H9 (cell line): ENCODE measurements at regions not wholly inside any gene's neighbourhood (a gene's known extent, or its start where the extent isn't known, plus 50 kb on each side); places are given as distances from the start of the nearest gene placed in this dataset.

Experiments
- DNase-seq: peaks from one replicate; pipeline ENCODE4 v3.0.0-alpha.2; 2017
- H2AFZ ChIP-seq: one replicate; pipeline ENCODE4 v1.6.1; 2013; ENCODE audit warnings: mild to moderate bottlenecking, low read length, control low read depth, moderate library complexity
- H2AK5ac ChIP-seq: 2 replicates; pipeline ENCODE4 v1.6.1; 2013; ENCODE audit warnings: low read length, control low read depth, mixed read lengths; ENCODE audit not compliant: insufficient read length
- H2BK120ac ChIP-seq: one replicate; pipeline ENCODE4 v1.6.1; 2013; ENCODE audit warnings: low read depth, mild to moderate bottlenecking, low read length, control low read depth, inconsistent platforms; ENCODE audit not compliant: poor library complexity, severe bottlenecking
- H2BK12ac ChIP-seq: 2 replicates; pipeline ENCODE4 v1.6.1; 2013; ENCODE audit warnings: low read length, control low read depth, mixed read lengths, low read depth; ENCODE audit not compliant: insufficient read length
- H2BK15ac ChIP-seq: 2 replicates; pipeline ENCODE4 v1.6.1; 2013; ENCODE audit warnings: low read depth, low read length, control low read depth
- H2BK20ac ChIP-seq: one replicate; pipeline ENCODE4 v1.6.1; 2013; ENCODE audit warnings: low read depth, mild to moderate bottlenecking, low read length, control low read depth, inconsistent platforms; ENCODE audit not compliant: poor library complexity, severe bottlenecking
- H2BK5ac ChIP-seq: 2 replicates; pipeline ENCODE4 v1.6.1; 2013; ENCODE audit warnings: low read length, control low read depth, mixed read lengths; ENCODE audit not compliant: insufficient read length
- H3K14ac ChIP-seq: 2 replicates; pipeline ENCODE4 v1.6.1; 2013; ENCODE audit warnings: low read length, control low read depth; ENCODE audit not compliant: insufficient read depth
- H3K18ac ChIP-seq: 2 replicates; pipeline ENCODE4 v1.6.1; 2013; ENCODE audit warnings: low read depth, mild to moderate bottlenecking, mixed read lengths, low read length, control low read depth; ENCODE audit not compliant: insufficient read length
- H3K23ac ChIP-seq: 2 replicates; pipeline ENCODE4 v1.6.1; 2013; ENCODE audit warnings: low read length, control low read depth, mixed read lengths, low read depth; ENCODE audit not compliant: insufficient read length
- H3K23me2 ChIP-seq: 2 replicates; pipeline ENCODE4 v1.6.1; 2013; ENCODE audit warnings: low read depth, mild to moderate bottlenecking, mixed read lengths, low read length, control low read depth; ENCODE audit not compliant: insufficient read length, poor library complexity, severe bottlenecking
- H3K27ac ChIP-seq: 2 replicates; pipeline ENCODE4 v1.5.1; 2013; ENCODE audit warnings: low read length, control low read depth, mixed read lengths, low read depth; ENCODE audit not compliant: insufficient read length
- H3K27me3 ChIP-seq: 2 replicates; pipeline ENCODE4 v1.6.1; 2013; ENCODE audit warnings: low read length, control low read depth, inconsistent platforms; ENCODE audit not compliant: insufficient read depth
- H3K4ac ChIP-seq: 2 replicates; pipeline ENCODE4 v1.6.1; 2013; ENCODE audit warnings: low read depth, mild to moderate bottlenecking, control low read depth, inconsistent platforms, low read length, moderate library complexity
- H3K4me1 ChIP-seq: 2 replicates; pipeline ENCODE4 v1.6.1; 2013; ENCODE audit warnings: low read length, control low read depth, inconsistent platforms; ENCODE audit not compliant: insufficient read depth
- H3K4me2 ChIP-seq: 2 replicates; pipeline ENCODE4 v1.6.1; 2013; ENCODE audit warnings: low read length, control low read depth, mixed read lengths; ENCODE audit not compliant: insufficient read length, insufficient read depth
- H3K56ac ChIP-seq: 2 replicates; pipeline ENCODE4 v1.6.1; 2013; ENCODE audit warnings: low read depth, mild to moderate bottlenecking, mixed read lengths, low read length, control low read depth; ENCODE audit not compliant: insufficient read length
- H3K79me1 ChIP-seq: 2 replicates; pipeline ENCODE4 v1.6.1; 2013; ENCODE audit warnings: low read depth, mild to moderate bottlenecking, moderate library complexity, low read length, control low read depth, inconsistent platforms; ENCODE audit not compliant: insufficient read depth, poor library complexity, severe bottlenecking
- H3K79me2 ChIP-seq: 2 replicates; pipeline ENCODE4 v1.6.1; 2013; ENCODE audit warnings: low read length, control low read depth, inconsistent platforms; ENCODE audit not compliant: insufficient read depth
- H3K9ac ChIP-seq: 2 replicates; pipeline ENCODE4 v1.6.1; 2013; ENCODE audit warnings: low read length, control low read depth, mixed read lengths; ENCODE audit not compliant: insufficient read length; ENCODE audit errors: extremely low read depth
- H3K9me3 ChIP-seq: one replicate; pipeline ENCODE4 v1.6.1; 2013; ENCODE audit warnings: low read depth, low read length, inconsistent platforms; ENCODE audit not compliant: control insufficient read depth
- H3T11ph ChIP-seq: one replicate; pipeline ENCODE4 v1.6.1; 2013; ENCODE audit warnings: mild to moderate bottlenecking, low read length, control low read depth, inconsistent platforms
- H4K20me1 ChIP-seq: one replicate; pipeline ENCODE4 v1.6.1; 2013; ENCODE audit not compliant: control insufficient read depth, insufficient read length, insufficient read depth
- H4K5ac ChIP-seq: 2 replicates; pipeline ENCODE4 v1.6.1; 2013; ENCODE audit warnings: low read depth, mild to moderate bottlenecking, mixed read lengths, low read length, control low read depth; ENCODE audit not compliant: insufficient read length
- H4K8ac ChIP-seq: replicated peaks from 2 replicates; pipeline ENCODE4 v1.6.1; 2013; ENCODE audit warnings: low read length, control low read depth, mixed read lengths, low read depth; ENCODE audit not compliant: insufficient read length
- H4K91ac ChIP-seq: 2 replicates; pipeline ENCODE4 v1.6.1; 2013; ENCODE audit warnings: low read depth, mild to moderate bottlenecking, moderate library complexity, mixed read lengths, low read length, control low read depth; ENCODE audit not compliant: insufficient read length
- H3K27ac Mint-ChIP-seq, 3 experiments: 2 replicates in 2 of 3; 3 replicates in 1 of 3; pipeline ENCODE4 v1.8.0; 2020 to 2021; ENCODE audit warnings: mixed read lengths in 3 of 3, mild to moderate bottlenecking in 1 of 3, moderate library complexity in 1 of 3
- H3K27me3 Mint-ChIP-seq: 2 replicates; pipeline ENCODE4 v1.8.0; 2021; ENCODE audit warnings: low read depth, mild to moderate bottlenecking, moderate library complexity, mixed read lengths
- H3K36me3 Mint-ChIP-seq, 3 experiments: 2 replicates in 2 of 3; 3 replicates in 1 of 3; pipeline ENCODE4 v1.8.0; 2020 to 2021; ENCODE audit warnings: low read depth in 3 of 3, mixed read lengths in 3 of 3; ENCODE audit not compliant: insufficient read depth in 1 of 3
- H3K4me1 Mint-ChIP-seq, 2 experiments: 2 replicates each; pipeline ENCODE4 v1.8.0; 2020; ENCODE audit warnings: mixed read lengths in 2 of 2
- H3K4me3 Mint-ChIP-seq, 2 experiments: 2 replicates in 1 of 2; 3 replicates in 1 of 2; pipeline ENCODE4 v1.8.0; 2020 to 2021; ENCODE audit warnings: mild to moderate bottlenecking in 2 of 2, mixed read lengths in 2 of 2, moderate library complexity in 1 of 2
- H3K9me3 Mint-ChIP-seq, 2 experiments: 2 replicates in 1 of 2; 3 replicates in 1 of 2; pipeline ENCODE4 v1.8.0; 2020; ENCODE audit warnings: mild to moderate bottlenecking in 2 of 2, mixed read lengths in 2 of 2, moderate library complexity in 1 of 2
- CTCF ChIP-seq: fragments of 200-600 bp; sonication (generic); conservative IDR thresholded peaks from 3 replicates; pipeline ENCODE4 v1.8.0; 2021; ENCODE audit warnings: antibody characterized with exemption, mild to moderate bottlenecking
- WGBS: extraction: QIAGEN DNeasy Blood & Tissue Kit; methylation state at CpG from one replicate; pipeline ENCODE4 v1.1.7; 2013; ENCODE audit warnings: missing lambda C conversion rate, low lambda C conversion rate, mixed read lengths; ENCODE audit not compliant: insufficient read length; ENCODE audit errors: extremely low coverage; 5-methylcytosine and 5-hydroxymethylcytosine counted together

- H3K23me2 ChIP-seq, result no peaks in the 10 kb centered on the region
- no peak overlapping the region for H3K4me2 ChIP-seq
- no peaks in the 10 kb centered on the region for H3K27me3 Mint-ChIP-seq
- no peak overlapping the region for H4K5ac ChIP-seq
- no peaks in the 10 kb centered on the region for H3K9me3 Mint-ChIP-seq
- H3K4me1 Mint-ChIP-seq, result peaks cover 0 to 4% of the 10 kb centered on the region in 2 experiments; a peak in 1 of 4 replicates
- no peak overlapping the region for H2BK15ac ChIP-seq
- H2BK12ac ChIP-seq, result no peak overlapping the region
- H3K56ac ChIP-seq, result no peak overlapping the region
- no peak for TF ChIP-seq CTCF
- H3K36me3 Mint-ChIP-seq, result no peaks in the 10 kb centered on the region; a peak in 1 of 7 replicates
- H3K27ac ChIP-seq, result no peak overlapping the region
- no peak overlapping the region for H2AK5ac ChIP-seq
- peaks cover 1% of the 10 kb centered on the region for H4K20me1 ChIP-seq
- no peak overlapping the region for H3K4me3 Mint-ChIP-seq
- no peak for DNase-seq
- H3K4ac ChIP-seq, result no peak overlapping the region
- no peak overlapping the region for H4K8ac ChIP-seq
- no peaks in the 10 kb centered on the region for H3K79me2 ChIP-seq
- no peak overlapping the region for H2AFZ ChIP-seq
- no peak overlapping the region for H3T11ph ChIP-seq
- no peaks in the 10 kb centered on the region for H3K27me3 ChIP-seq
- no peak overlapping the region for H3K18ac ChIP-seq
- no peak overlapping the region for H3K27ac Mint-ChIP-seq
- WGBS, result no CpG with 5 or more reads among the region's 11 CpGs
- H3K14ac ChIP-seq, result no peak overlapping the region
- no peak overlapping the region for H2BK120ac ChIP-seq
- no peak overlapping the region for H2BK20ac ChIP-seq
- no peak overlapping the region for H3K23ac ChIP-seq
- H3K4me1 ChIP-seq, result no peaks in the 10 kb centered on the region
- H4K91ac ChIP-seq, result no peak overlapping the region
- H3K9me3 ChIP-seq, result no peaks in the 10 kb centered on the region
- H2BK5ac ChIP-seq, result no peak overlapping the region
- H3K79me1 ChIP-seq, result no peaks in the 10 kb centered on the region
- no peak overlapping the region for H3K9ac ChIP-seq
Measured at GRCh38 chr10:43707770-43708169, 59.1 kb upstream of the ZNF32 start.
